ENCODE measurements at regions not wholly inside any gene's neighbourhood (a gene's known extent, or its start where the extent isn't known, plus 50 kb on each side); places are given as distances from the start of the nearest gene placed in this dataset.

- Histone ChIP-seq H3K27ac (no peak overlapping the region), H3K4me3 (no peak overlapping the region), H3K27me3 (no peaks in the 10 kb centered on the region), H3K9me3 (no peaks in the 10 kb centered on the region), H3K4me1 (no peaks in the 10 kb centered on the region), H3K36me3 (no peaks in the 10 kb centered on the region)
- no peak for TF ChIP-seq POLR2A (IDR thresholded peaks at IDR 0.05)
- TF ChIP-seq POLR2AphosphoS5 (IDR thresholded peaks at IDR 0.05; ENCODE audit: insufficient read depth in 1 of 2, low read depth in 1 of 2), result no peak
- TF ChIP-seq CTCF (IDR thresholded peaks at IDR 0.05), result no peak
- DNase-seq (ENCODE audit: extremely low spot score in 2 of 2), result no peak
- intact Hi-C loops (cut with DNase I), result no loop called here
These were observed 131.6 kb upstream of the AHR start for GRCh38 chr7:17166824-17167379.

- Histone ChIP-seq H3K9me3 (no peaks in the 10 kb centered on the region), H3K4me1 (no peaks in the 10 kb centered on the region), H3K27ac (no peak overlapping the region), H3K36me3 (no peaks in the 10 kb centered on the region), H3K4me3 (no peak overlapping the region), H3K27me3 (no peaks in the 10 kb centered on the region)
- DNase-seq (ENCODE audit: extremely low spot score in 2 of 2), result no peak
- intact Hi-C loops (cut with DNase I), result no loop called here
- no peak for TF ChIP-seq CTCF (IDR thresholded peaks at IDR 0.05)
- TF ChIP-seq POLR2A (IDR thresholded peaks at IDR 0.05), result no peak
- no peak for TF ChIP-seq POLR2AphosphoS5 (IDR thresholded peaks at IDR 0.05; ENCODE audit: insufficient read depth in 1 of 2, low read depth in 1 of 2)
These were observed 130.0 kb upstream of the AHR start for GRCh38 chr7:17168416-17168815.

- no peaks in the 10 kb centered on the region for H3K36me3 ChIP-seq
- no peaks in the 10 kb centered on the region for H3K27me3 ChIP-seq
- no peak for DNase-seq (ENCODE audit: extremely low spot score in 2 of 2)
- TF ChIP-seq POLR2AphosphoS5 (IDR thresholded peaks at IDR 0.05; ENCODE audit: insufficient read depth in 1 of 2, low read depth in 1 of 2) (no peak), CTCF (IDR thresholded peaks at IDR 0.05) (no peak), POLR2A (IDR thresholded peaks at IDR 0.05) (no peak)
- H3K27ac ChIP-seq, result no peak overlapping the region
- no peak overlapping the region for H3K4me3 ChIP-seq
- no peaks in the 10 kb centered on the region for H3K9me3 ChIP-seq
- no peaks in the 10 kb centered on the region for H3K4me1 ChIP-seq
- intact Hi-C loops (cut with DNase I), result no loop called here
These were observed 127.0 kb upstream of the AHR start for GRCh38 chr7:17171427-17171826.

- no peak for TF ChIP-seq CTCF (IDR thresholded peaks at IDR 0.05)
- no peak for TF ChIP-seq POLR2A (IDR thresholded peaks at IDR 0.05)
- TF ChIP-seq POLR2AphosphoS5 (IDR thresholded peaks at IDR 0.05; ENCODE audit: insufficient read depth in 1 of 2, low read depth in 1 of 2), result no peak
- no peaks in the 10 kb centered on the region for H3K36me3 ChIP-seq
- no peaks in the 10 kb centered on the region for H3K9me3 ChIP-seq
- H3K4me3 ChIP-seq, result no peak overlapping the region
- intact Hi-C loops (cut with DNase I), result no loop called here
- H3K4me1 ChIP-seq, result no peaks in the 10 kb centered on the region
- H3K27me3 ChIP-seq, result no peaks in the 10 kb centered on the region
- DNase-seq (ENCODE audit: extremely low spot score in 2 of 2), result no peak
- H3K27ac ChIP-seq, result no peak overlapping the region
These were observed 122.0 kb upstream of the AHR start for GRCh38 chr7:17176371-17177032.

- H3K27me3 ChIP-seq, result no peaks in the 10 kb centered on the region
- H3K9me3 ChIP-seq, result no peaks in the 10 kb centered on the region
- no peaks in the 10 kb centered on the region for H3K4me1 ChIP-seq
- no peak for DNase-seq (ENCODE audit: extremely low spot score in 2 of 2)
- H3K4me3 ChIP-seq, result no peak overlapping the region
- intact Hi-C loops (cut with DNase I), result no loop called here
- H3K27ac ChIP-seq, result no peak overlapping the region
- H3K36me3 ChIP-seq, result no peaks in the 10 kb centered on the region
- TF ChIP-seq CTCF (IDR thresholded peaks at IDR 0.05) (no peak), POLR2A (IDR thresholded peaks at IDR 0.05) (no peak), POLR2AphosphoS5 (IDR thresholded peaks at IDR 0.05; ENCODE audit: insufficient read depth in 1 of 2, low read depth in 1 of 2) (no peak)
These were observed 119.9 kb upstream of the AHR start for GRCh38 chr7:17178545-17178944.

Data from vagina (tissue), 2 donors.